H9 (cell line): ENCODE measurements at regions not wholly inside any gene's neighbourhood (a gene's known extent, or its start where the extent isn't known, plus 50 kb on each side); places are given as distances from the start of the nearest gene placed in this dataset.

Source experiments
- DNase-seq: peaks from one replicate; pipeline ENCODE4 v3.0.0-alpha.2; 2017
- H2AFZ ChIP-seq: one replicate; pipeline ENCODE4 v1.6.1; 2013; ENCODE audit warnings: mild to moderate bottlenecking, low read length, control low read depth, moderate library complexity
- H2AK5ac ChIP-seq: 2 replicates; pipeline ENCODE4 v1.6.1; 2013; ENCODE audit warnings: low read length, control low read depth, mixed read lengths; ENCODE audit not compliant: insufficient read length
- H2BK120ac ChIP-seq: one replicate; pipeline ENCODE4 v1.6.1; 2013; ENCODE audit warnings: low read depth, mild to moderate bottlenecking, low read length, control low read depth, inconsistent platforms; ENCODE audit not compliant: poor library complexity, severe bottlenecking
- H2BK12ac ChIP-seq: 2 replicates; pipeline ENCODE4 v1.6.1; 2013; ENCODE audit warnings: low read length, control low read depth, mixed read lengths, low read depth; ENCODE audit not compliant: insufficient read length
- H2BK15ac ChIP-seq: 2 replicates; pipeline ENCODE4 v1.6.1; 2013; ENCODE audit warnings: low read depth, low read length, control low read depth
- H2BK20ac ChIP-seq: one replicate; pipeline ENCODE4 v1.6.1; 2013; ENCODE audit warnings: low read depth, mild to moderate bottlenecking, low read length, control low read depth, inconsistent platforms; ENCODE audit not compliant: poor library complexity, severe bottlenecking
- H2BK5ac ChIP-seq: 2 replicates; pipeline ENCODE4 v1.6.1; 2013; ENCODE audit warnings: low read length, control low read depth, mixed read lengths; ENCODE audit not compliant: insufficient read length
- H3K14ac ChIP-seq: 2 replicates; pipeline ENCODE4 v1.6.1; 2013; ENCODE audit warnings: low read length, control low read depth; ENCODE audit not compliant: insufficient read depth
- H3K18ac ChIP-seq: 2 replicates; pipeline ENCODE4 v1.6.1; 2013; ENCODE audit warnings: low read depth, mild to moderate bottlenecking, mixed read lengths, low read length, control low read depth; ENCODE audit not compliant: insufficient read length
- H3K23ac ChIP-seq: 2 replicates; pipeline ENCODE4 v1.6.1; 2013; ENCODE audit warnings: low read length, control low read depth, mixed read lengths, low read depth; ENCODE audit not compliant: insufficient read length
- H3K23me2 ChIP-seq: 2 replicates; pipeline ENCODE4 v1.6.1; 2013; ENCODE audit warnings: low read depth, mild to moderate bottlenecking, mixed read lengths, low read length, control low read depth; ENCODE audit not compliant: insufficient read length, poor library complexity, severe bottlenecking
- H3K27ac ChIP-seq: 2 replicates; pipeline ENCODE4 v1.5.1; 2013; ENCODE audit warnings: low read length, control low read depth, mixed read lengths, low read depth; ENCODE audit not compliant: insufficient read length
- H3K27me3 ChIP-seq: 2 replicates; pipeline ENCODE4 v1.6.1; 2013; ENCODE audit warnings: low read length, control low read depth, inconsistent platforms; ENCODE audit not compliant: insufficient read depth
- H3K4ac ChIP-seq: 2 replicates; pipeline ENCODE4 v1.6.1; 2013; ENCODE audit warnings: low read depth, mild to moderate bottlenecking, control low read depth, inconsistent platforms, low read length, moderate library complexity
- H3K4me1 ChIP-seq: 2 replicates; pipeline ENCODE4 v1.6.1; 2013; ENCODE audit warnings: low read length, control low read depth, inconsistent platforms; ENCODE audit not compliant: insufficient read depth
- H3K4me2 ChIP-seq: 2 replicates; pipeline ENCODE4 v1.6.1; 2013; ENCODE audit warnings: low read length, control low read depth, mixed read lengths; ENCODE audit not compliant: insufficient read length, insufficient read depth
- H3K56ac ChIP-seq: 2 replicates; pipeline ENCODE4 v1.6.1; 2013; ENCODE audit warnings: low read depth, mild to moderate bottlenecking, mixed read lengths, low read length, control low read depth; ENCODE audit not compliant: insufficient read length
- H3K79me1 ChIP-seq: 2 replicates; pipeline ENCODE4 v1.6.1; 2013; ENCODE audit warnings: low read depth, mild to moderate bottlenecking, moderate library complexity, low read length, control low read depth, inconsistent platforms; ENCODE audit not compliant: insufficient read depth, poor library complexity, severe bottlenecking
- H3K79me2 ChIP-seq: 2 replicates; pipeline ENCODE4 v1.6.1; 2013; ENCODE audit warnings: low read length, control low read depth, inconsistent platforms; ENCODE audit not compliant: insufficient read depth
- H3K9ac ChIP-seq: 2 replicates; pipeline ENCODE4 v1.6.1; 2013; ENCODE audit warnings: low read length, control low read depth, mixed read lengths; ENCODE audit not compliant: insufficient read length; ENCODE audit errors: extremely low read depth
- H3K9me3 ChIP-seq: one replicate; pipeline ENCODE4 v1.6.1; 2013; ENCODE audit warnings: low read depth, low read length, inconsistent platforms; ENCODE audit not compliant: control insufficient read depth
- H3T11ph ChIP-seq: one replicate; pipeline ENCODE4 v1.6.1; 2013; ENCODE audit warnings: mild to moderate bottlenecking, low read length, control low read depth, inconsistent platforms
- H4K20me1 ChIP-seq: one replicate; pipeline ENCODE4 v1.6.1; 2013; ENCODE audit not compliant: control insufficient read depth, insufficient read length, insufficient read depth
- H4K5ac ChIP-seq: 2 replicates; pipeline ENCODE4 v1.6.1; 2013; ENCODE audit warnings: low read depth, mild to moderate bottlenecking, mixed read lengths, low read length, control low read depth; ENCODE audit not compliant: insufficient read length
- H4K8ac ChIP-seq: replicated peaks from 2 replicates; pipeline ENCODE4 v1.6.1; 2013; ENCODE audit warnings: low read length, control low read depth, mixed read lengths, low read depth; ENCODE audit not compliant: insufficient read length
- H4K91ac ChIP-seq: 2 replicates; pipeline ENCODE4 v1.6.1; 2013; ENCODE audit warnings: low read depth, mild to moderate bottlenecking, moderate library complexity, mixed read lengths, low read length, control low read depth; ENCODE audit not compliant: insufficient read length
- H3K27ac Mint-ChIP-seq, 3 experiments: 2 replicates in 2 of 3; 3 replicates in 1 of 3; pipeline ENCODE4 v1.8.0; 2020 to 2021; ENCODE audit warnings: mixed read lengths in 3 of 3, mild to moderate bottlenecking in 1 of 3, moderate library complexity in 1 of 3
- H3K27me3 Mint-ChIP-seq: 2 replicates; pipeline ENCODE4 v1.8.0; 2021; ENCODE audit warnings: low read depth, mild to moderate bottlenecking, moderate library complexity, mixed read lengths
- H3K36me3 Mint-ChIP-seq, 3 experiments: 2 replicates in 2 of 3; 3 replicates in 1 of 3; pipeline ENCODE4 v1.8.0; 2020 to 2021; ENCODE audit warnings: low read depth in 3 of 3, mixed read lengths in 3 of 3; ENCODE audit not compliant: insufficient read depth in 1 of 3
- H3K4me1 Mint-ChIP-seq, 2 experiments: 2 replicates each; pipeline ENCODE4 v1.8.0; 2020; ENCODE audit warnings: mixed read lengths in 2 of 2
- H3K4me3 Mint-ChIP-seq, 2 experiments: 2 replicates in 1 of 2; 3 replicates in 1 of 2; pipeline ENCODE4 v1.8.0; 2020 to 2021; ENCODE audit warnings: mild to moderate bottlenecking in 2 of 2, mixed read lengths in 2 of 2, moderate library complexity in 1 of 2
- H3K9me3 Mint-ChIP-seq, 2 experiments: 2 replicates in 1 of 2; 3 replicates in 1 of 2; pipeline ENCODE4 v1.8.0; 2020; ENCODE audit warnings: mild to moderate bottlenecking in 2 of 2, mixed read lengths in 2 of 2, moderate library complexity in 1 of 2
- CTCF ChIP-seq: fragments of 200-600 bp; sonication (generic); conservative IDR thresholded peaks from 3 replicates; pipeline ENCODE4 v1.8.0; 2021; ENCODE audit warnings: antibody characterized with exemption, mild to moderate bottlenecking
- WGBS: extraction: QIAGEN DNeasy Blood & Tissue Kit; methylation state at CpG from one replicate; pipeline ENCODE4 v1.1.7; 2013; ENCODE audit warnings: missing lambda C conversion rate, low lambda C conversion rate, mixed read lengths; ENCODE audit not compliant: insufficient read length; ENCODE audit errors: extremely low coverage; 5-methylcytosine and 5-hydroxymethylcytosine counted together

GRCh38 chr19:30082168-30082567, 140.1 kb downstream of the URI1 start:
- H2BK5ac ChIP-seq, result no peak overlapping the region
- no peak overlapping the region for H3K27ac ChIP-seq
- H3K23ac ChIP-seq, result no peak overlapping the region
- H3K4me3 Mint-ChIP-seq, result no peak overlapping the region
- H3K4me1 ChIP-seq, result no peaks in the 10 kb centered on the region
- no peak overlapping the region for H3K4ac ChIP-seq
- no peak overlapping the region for H3K18ac ChIP-seq
- H3K4me1 Mint-ChIP-seq, result no peaks in the 10 kb centered on the region
- H3K9me3 ChIP-seq, result no peaks in the 10 kb centered on the region
- H3K56ac ChIP-seq, result no peak overlapping the region
- H3K14ac ChIP-seq, result no peak overlapping the region
- H2AK5ac ChIP-seq, result no peak overlapping the region
- H3K9ac ChIP-seq, result no peak overlapping the region
- no peaks in the 10 kb centered on the region for H4K20me1 ChIP-seq
- H3K9me3 Mint-ChIP-seq, result peaks cover 2 to 8% of the 10 kb centered on the region in 2 experiments; a peak in 4 of 5 replicates
- no peak overlapping the region for H3K27ac Mint-ChIP-seq
- H4K91ac ChIP-seq, result no peak overlapping the region
- no peak overlapping the region for H2BK120ac ChIP-seq
- H2BK12ac ChIP-seq, result no peak overlapping the region
- no peaks in the 10 kb centered on the region for H3K79me2 ChIP-seq
- H3K27me3 Mint-ChIP-seq, result peaks cover 4% of the 10 kb centered on the region
- no peak overlapping the region for H2AFZ ChIP-seq
- no peaks in the 10 kb centered on the region for H3K36me3 Mint-ChIP-seq
- no peak overlapping the region for H2BK20ac ChIP-seq
- WGBS, result no CpG with 5 or more reads among the region's 6 CpGs
- no peaks in the 10 kb centered on the region for H3K79me1 ChIP-seq
- DNase-seq, result no peak
- no peak overlapping the region for H4K8ac ChIP-seq
- no peak overlapping the region for H4K5ac ChIP-seq
- H3T11ph ChIP-seq, result no peak overlapping the region
- H3K4me2 ChIP-seq, result no peak overlapping the region
- no peaks in the 10 kb centered on the region for H3K27me3 ChIP-seq
- peak; percentile 27; the same call in 1 of the 3 replicates for TF ChIP-seq CTCF
- no peaks in the 10 kb centered on the region for H3K23me2 ChIP-seq
- no peak overlapping the region for H2BK15ac ChIP-seq
